Hepatocyte (in vitro differentiated cells): ENCODE measurements at regions not wholly inside any gene's neighbourhood (a gene's known extent, or its start where the extent isn't known, plus 50 kb on each side); places are given as distances from the start of the nearest gene placed in this dataset.
A peak's percentile ranks its signal among the peaks of the same experiment; 100 is the strongest.

Experiments
- DNase-seq: peaks from one replicate; pipeline ENCODE4 v3.0.0-alpha.2; 2016; ENCODE audit warnings: low spot score
- H2AFZ ChIP-seq: fragments of 200-600 bp; sonication (generic); 2 replicates; pipeline ENCODE4 v1.6.0; 2016; ENCODE audit warnings: antibody characterized with exemption, mild to moderate bottlenecking
- H3K27ac ChIP-seq: fragments of 200-600 bp; sonication (generic); 2 replicates; pipeline ENCODE4 v1.5.1; 2016; ENCODE audit warnings: mild to moderate bottlenecking
- H3K27me3 ChIP-seq: fragments of 200-600 bp; sonication (generic); 2 replicates; pipeline ENCODE4 v1.6.1; 2016
- H3K36me3 ChIP-seq: fragments of 200-600 bp; sonication (generic); replicated peaks from 2 replicates; pipeline ENCODE4 v1.5.1; 2016; ENCODE audit warnings: low read depth; ENCODE audit not compliant: insufficient read depth
- H3K4me1 ChIP-seq: fragments of 200-600 bp; sonication (generic); 2 replicates; pipeline ENCODE4 v1.5.1; 2016; ENCODE audit warnings: mild to moderate bottlenecking, moderate library complexity; ENCODE audit not compliant: insufficient read depth
- H3K4me2 ChIP-seq: fragments of 200-600 bp; sonication (generic); 2 replicates; pipeline ENCODE4 v1.6.0; 2016
- H3K4me3 ChIP-seq: fragments of 200-600 bp; sonication (generic); 2 replicates; pipeline ENCODE4 v1.5.1; 2016; ENCODE audit warnings: mild to moderate bottlenecking
- H3K79me2 ChIP-seq: fragments of 200-600 bp; sonication (generic); 2 replicates; pipeline ENCODE4 v1.6.0; 2017; ENCODE audit warnings: mild to moderate bottlenecking
- H3K9me2 ChIP-seq: fragments of 200-600 bp; sonication (generic); replicated peaks from 2 replicates; pipeline ENCODE4 v1.6.0; 2017; ENCODE audit warnings: mild to moderate bottlenecking; ENCODE audit not compliant: insufficient read depth
- H3K9me3 ChIP-seq: fragments of 200-600 bp; sonication (generic); 2 replicates; pipeline ENCODE4 v1.5.1; 2016; ENCODE audit warnings: low read depth, mild to moderate bottlenecking
- H4K20me1 ChIP-seq: fragments of 200-600 bp; sonication (generic); 2 replicates; pipeline ENCODE4 v1.6.0; 2016; ENCODE audit warnings: mild to moderate bottlenecking; ENCODE audit not compliant: insufficient read depth, poor library complexity, severe bottlenecking
- CTCF ChIP-seq: fragments of 200-600 bp; sonication (generic); IDR thresholded peaks from 2 replicates; pipeline ENCODE4 v1.5.1; 2016; ENCODE audit warnings: antibody characterized with exemption, mild to moderate bottlenecking; ENCODE audit not compliant: poor library complexity
- EZH2 ChIP-seq: fragments of 200-600 bp; sonication (generic); IDR thresholded peaks from 2 replicates; pipeline ENCODE4 v1.6.1; 2016; ENCODE audit warnings: antibody characterized with exemption, mild to moderate bottlenecking, borderline replicate concordance
- EZH2phosphoT487 ChIP-seq: fragments of 200-600 bp; sonication (generic); IDR thresholded peaks from one replicate; pipeline ENCODE4 v1.6.1; 2018; ENCODE audit warnings: antibody characterized with exemption, mild to moderate bottlenecking, low read depth, moderate library complexity; ENCODE audit not compliant: unreplicated experiment, severe bottlenecking
- WGBS: methylation state at CpG from one replicate; pipeline ENCODE4 v1.1.6; 2016; ENCODE audit warnings: low lambda C conversion rate; ENCODE audit errors: missing lambda C conversion rate; 5-methylcytosine and 5-hydroxymethylcytosine counted together

- no peak for TF ChIP-seq EZH2phosphoT487
- TF ChIP-seq CTCF: peak; percentile 88
- TF ChIP-seq EZH2: no peak
- H3K79me2 ChIP-seq: no peaks in the 10 kb centered on the region
- H3K36me3 ChIP-seq: no peaks in the 10 kb centered on the region
- H3K9me2 ChIP-seq: no peaks in the 10 kb centered on the region
- no peak overlapping the region for H3K27ac ChIP-seq
- WGBS: 7% methylated on average over 4 of the region's 4 CpGs
- H3K4me3 ChIP-seq: no peak overlapping the region
- no peaks in the 10 kb centered on the region for H3K9me3 ChIP-seq
- H3K4me2 ChIP-seq: no peak overlapping the region
- no peaks in the 10 kb centered on the region for H3K27me3 ChIP-seq
- peak; percentile 77 for DNase-seq
- H3K4me1 ChIP-seq: no peaks in the 10 kb centered on the region
- H2AFZ ChIP-seq: no peak overlapping the region
- H4K20me1 ChIP-seq: no peaks in the 10 kb centered on the region
Observed at GRCh38 chr4:77385124-77385969, 220.3 kb upstream of the CXCL13 start.

GRCh38 chr4:77393996-77394395, 211.6 kb upstream of the CXCL13 start:
- no peak for DNase-seq
- Histone ChIP-seq H3K27ac (no peak overlapping the region), H3K27me3 (no peaks in the 10 kb centered on the region), H4K20me1 (no peaks in the 10 kb centered on the region), H3K4me1 (peaks cover 4% of the 10 kb centered on the region), H3K4me2 (no peak overlapping the region), H3K36me3 (no peaks in the 10 kb centered on the region), H3K9me3 (no peaks in the 10 kb centered on the region), H3K9me2 (no peaks in the 10 kb centered on the region), H3K79me2 (no peaks in the 10 kb centered on the region), H2AFZ (no peak overlapping the region), H3K4me3 (no peak overlapping the region)
- WGBS: 93% methylated on average over 5 of the region's 5 CpGs
- TF ChIP-seq EZH2: no peak

GRCh38 chr4:77395481-77395880, 210.1 kb upstream of the CXCL13 start:
- WGBS: 71% methylated on average over 1 of the region's 1 CpG
- H3K4me2 ChIP-seq: no peak overlapping the region
- TF ChIP-seq CTCF (no peak), EZH2phosphoT487 (no peak), EZH2 (no peak)

GRCh38 chr4:77398256-77398655, 207.4 kb upstream of the CXCL13 start:
- peaks cover 4% of the 10 kb centered on the region for H3K4me1 ChIP-seq
- H3K4me2 ChIP-seq: no peak overlapping the region
- WGBS: 100% methylated on average over 1 of the region's 1 CpG
- no peak overlapping the region for H2AFZ ChIP-seq
- TF ChIP-seq EZH2 (no peak), CTCF (no peak), EZH2phosphoT487 (no peak)
- H3K9me3 ChIP-seq: no peaks in the 10 kb centered on the region
- no peak overlapping the region for H3K27ac ChIP-seq
- peaks cover 14% of the 10 kb centered on the region for H3K27me3 ChIP-seq
- no peaks in the 10 kb centered on the region for H4K20me1 ChIP-seq
- no peaks in the 10 kb centered on the region for H3K79me2 ChIP-seq
- no peak overlapping the region for H3K4me3 ChIP-seq
- DNase-seq: no peak
- H3K9me2 ChIP-seq: no peaks in the 10 kb centered on the region
- no peaks in the 10 kb centered on the region for H3K36me3 ChIP-seq

More at GRCh38 chr4:77395481-77395880, 210.1 kb upstream of the CXCL13 start:
- Histone ChIP-seq H2AFZ (no peak overlapping the region), H3K27me3 (no peaks in the 10 kb centered on the region), H3K27ac (no peak overlapping the region), H3K4me3 (no peak overlapping the region), H3K4me1 (peaks cover 4% of the 10 kb centered on the region), H3K79me2 (no peaks in the 10 kb centered on the region), H4K20me1 (no peaks in the 10 kb centered on the region), H3K9me2 (no peaks in the 10 kb centered on the region), H3K36me3 (no peaks in the 10 kb centered on the region), H3K9me3 (no peaks in the 10 kb centered on the region)
- DNase-seq: no peak
